ENCODE measurements at regions not wholly inside any gene's neighbourhood (a gene's known extent, or its start where the extent isn't known, plus 50 kb on each side); places are given as distances from the start of the nearest gene placed in this dataset.

DNA sequence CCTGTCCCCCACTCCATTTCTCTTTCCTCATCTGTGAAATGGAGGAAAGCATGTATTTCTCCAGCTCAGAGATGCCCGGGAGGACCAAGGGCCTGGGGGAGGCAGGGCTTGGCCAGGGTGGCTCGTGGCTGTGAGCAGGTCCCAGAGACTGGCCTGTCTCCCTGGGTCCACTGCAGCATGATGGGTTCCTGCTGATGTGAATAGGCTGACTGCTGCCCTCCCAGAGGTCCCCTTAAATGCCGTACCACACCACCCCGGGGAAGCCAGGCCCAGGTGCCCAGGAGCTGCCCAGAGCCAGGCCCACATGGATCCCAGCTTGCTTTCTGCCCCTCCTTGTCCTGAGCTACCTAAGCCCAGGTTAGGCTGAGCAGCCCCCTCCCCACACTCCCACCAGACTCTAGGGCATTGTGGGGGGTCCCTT lies 158.2 kb upstream of the C14orf180 start (continued):
- TF ChIP-seq ZNF462 (CRISPR knock-in tag; IDR thresholded peaks at IDR 0.05), result no peak
- no peak for TF ChIP-seq JUNB (IDR thresholded peaks at IDR 0.05; ENCODE audit: unreplicated experiment)
- no peak for TF ChIP-seq POLR2AphosphoS5 (IDR thresholded peaks at IDR 0.05; ENCODE audit: low read depth)
- no peak for TF ChIP-seq EZH2 (IDR thresholded peaks at IDR 0.05; ENCODE audit: low read depth, unreplicated experiment)

- Histone ChIP-seq H3K4me2 (no peak overlapping the region), H3K79me2 (replicated peaks; ENCODE audit: insufficient read depth) (no peaks in the 10 kb centered on the region), H3K36me3 (ENCODE audit: insufficient read depth) (no peaks in the 10 kb centered on the region), H3K27me3 (ENCODE audit: insufficient read depth) (no peaks in the 10 kb centered on the region), H3K9me2 (ENCODE audit: insufficient read depth) (no peaks in the 10 kb centered on the region), H3K4me3 (no peak overlapping the region), H2AFZ (peak overlapping the region; percentile 47; the same call in 1 of the 2 replicates), H3K4me1 (ENCODE audit: insufficient read depth) (0 out of 2 replicates have a peak, but pooled peaks cover 3% of the 10 kb centered on the region), H4K20me1 (replicated peaks; ENCODE audit: insufficient read depth) (no peaks in the 10 kb centered on the region), H3K27ac (ENCODE audit: low read depth) (no peak overlapping the region), H3F3A (replicated peaks; ENCODE audit: low read depth) (no peaks in the 10 kb centered on the region)
- H3K4me1 Mint-ChIP-seq, result peaks cover 14% of the 10 kb centered on the region
- no peak overlapping the region for H3K27ac Mint-ChIP-seq
- DNase-seq (ENCODE audit: low spot score) (no peak), ATAC-seq (no peak)
- no peaks in the 10 kb centered on the region for H3K36me3 Mint-ChIP-seq (ENCODE audit: low read depth)
- no peaks in the 10 kb centered on the region for H3K9me3 Mint-ChIP-seq
- H3K4me3 Mint-ChIP-seq, result no peak overlapping the region
- H3K27me3 Mint-ChIP-seq (ENCODE audit: insufficient read depth, low read depth, poor library complexity), result peaks cover 11% of the 10 kb centered on the region
- TF ChIP-seq JUNB (IDR thresholded peaks at IDR 0.05; ENCODE audit: unreplicated experiment) (no peak), NANOG (IDR thresholded peaks at IDR 0.05; ENCODE audit: borderline replicate concordance) (no peak), POLR2AphosphoS5 (IDR thresholded peaks at IDR 0.05; ENCODE audit: low read depth) (no peak), ZNF462 (CRISPR knock-in tag; IDR thresholded peaks at IDR 0.05) (no peak)
These were observed 157.4 kb upstream of the C14orf180 start for GRCh38 chr14:104421892-104422828.

Measured in GM23338 (cell line).